ENCODE measurements at regions not wholly inside any gene's neighbourhood (a gene's known extent, or its start where the extent isn't known, plus 50 kb on each side); places are given as distances from the start of the nearest gene placed in this dataset.
"Not testable (repeated sequence)": the region's sequence is repeated elsewhere in the genome, so short reads cannot be mapped to it uniquely, and the experiment has no call there.

DNA sequence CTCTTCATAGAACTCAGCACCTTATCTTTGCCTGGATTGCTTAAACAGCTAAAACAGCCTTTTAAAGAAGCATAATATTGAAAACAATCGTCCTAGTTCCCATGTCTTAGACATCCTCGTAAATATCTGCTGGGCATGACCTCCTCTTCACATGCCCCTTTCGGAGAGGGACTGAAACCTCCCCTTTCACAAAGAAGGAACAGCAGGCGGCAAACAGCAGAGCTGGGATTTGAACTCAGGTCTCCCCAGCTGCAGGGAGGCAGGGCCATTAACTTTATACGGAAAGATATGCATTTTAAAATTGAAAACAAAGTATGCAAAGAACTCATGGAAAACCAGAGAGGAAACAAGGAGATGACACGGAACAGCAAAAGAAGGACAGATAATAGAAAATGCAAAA, 249.9 kb downstream of the FOXL1 start:
- DNase-seq (ENCODE audit: low read depth, low spot score): no peak

DNA sequence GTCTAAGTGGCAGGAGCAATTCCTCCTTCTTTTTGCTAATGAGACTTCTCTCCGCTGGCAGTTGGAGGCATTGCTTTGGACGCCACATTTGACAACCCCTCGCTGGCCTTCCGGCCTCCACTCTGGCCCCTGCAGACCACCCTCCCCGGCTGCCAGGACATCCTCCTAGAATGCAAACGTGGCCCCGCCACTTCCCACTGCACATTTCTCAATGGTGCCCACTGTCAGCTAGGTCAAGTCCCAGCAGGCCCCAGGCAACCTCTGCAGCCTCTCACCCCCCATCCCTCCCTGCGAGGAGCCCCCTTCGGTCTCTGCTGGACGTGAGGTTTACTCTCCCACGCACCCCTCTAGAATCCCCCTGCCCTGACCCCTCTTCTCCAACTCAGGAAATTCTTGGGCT, 250.3 kb downstream of the FOXL1 start:
- no peak for DNase-seq (ENCODE audit: low read depth, low spot score)

DNA sequence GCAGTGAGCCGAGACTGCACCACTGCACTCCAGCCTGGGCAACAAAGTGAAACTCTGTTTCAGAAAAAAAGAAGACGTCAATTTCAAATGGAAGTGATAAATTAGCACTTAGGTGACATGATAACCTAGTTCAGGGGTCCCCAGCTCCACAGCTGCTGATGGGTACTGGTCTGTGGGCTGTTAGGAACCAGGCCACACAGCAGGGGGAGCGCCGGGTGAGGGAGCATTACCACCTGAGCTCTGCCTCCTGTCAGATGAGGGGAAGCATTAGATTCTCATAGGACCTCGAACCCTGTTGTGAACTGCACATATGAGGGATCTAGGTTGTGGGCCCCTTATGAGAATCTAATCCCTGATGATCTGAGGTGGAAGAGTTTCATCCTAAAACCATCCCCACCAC, 253.0 kb downstream of the FOXL1 start:
- no peak for DNase-seq (ENCODE audit: low read depth, low spot score)

DNA sequence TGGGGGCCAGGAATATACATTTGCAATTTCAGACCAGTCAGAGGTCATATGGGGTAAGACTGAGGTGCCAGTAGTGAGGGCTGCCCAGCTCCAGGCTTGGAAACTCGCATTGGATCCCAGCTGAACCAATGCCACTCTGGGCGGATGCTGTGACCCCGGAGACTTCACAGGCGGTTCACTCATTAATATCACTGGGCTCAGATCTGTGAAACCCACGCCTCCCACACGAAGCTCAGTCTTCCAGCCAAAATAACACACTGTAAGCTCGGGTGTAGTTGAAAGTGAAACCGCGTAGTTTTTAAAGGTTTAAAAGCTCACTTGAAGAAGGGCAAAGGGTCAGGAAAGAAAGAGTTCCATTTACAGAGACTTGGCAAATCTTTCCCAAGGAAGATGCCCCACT, 254.8 kb downstream of the FOXL1 start:
- DNase-seq (ENCODE audit: low read depth, low spot score): no peak

DNA sequence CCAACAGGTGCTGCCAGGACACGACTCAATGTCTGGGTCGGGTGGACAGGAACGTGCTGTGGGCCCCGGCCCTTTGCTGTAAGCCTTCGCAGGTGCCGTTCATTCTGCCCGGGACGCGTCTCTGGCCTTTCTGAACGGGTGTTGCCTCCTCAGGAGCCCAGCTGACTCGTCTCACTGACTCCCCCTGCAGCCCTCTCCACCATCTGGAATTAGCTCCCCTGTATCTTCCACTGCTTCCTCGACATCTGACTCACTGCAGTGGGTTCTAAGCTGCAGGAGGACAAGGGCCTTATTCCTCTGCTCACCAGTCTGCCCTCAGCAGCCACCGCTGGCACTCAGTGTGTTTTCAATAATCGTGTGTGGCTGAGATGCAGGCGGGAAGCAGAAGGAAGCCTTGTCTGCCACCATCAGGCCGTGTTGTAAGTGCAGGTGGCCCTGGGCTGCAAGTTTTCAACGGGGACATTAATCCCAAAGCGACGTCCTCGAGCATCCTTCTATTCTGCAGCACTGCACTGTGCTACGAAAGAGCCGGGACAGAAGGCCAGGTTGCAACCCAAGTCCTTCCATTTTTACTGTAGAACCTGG, 256.2 kb downstream of the FOXL1 start:
- DNase-seq (ENCODE audit: low read depth, low spot score): peak; percentile 76

DNA sequence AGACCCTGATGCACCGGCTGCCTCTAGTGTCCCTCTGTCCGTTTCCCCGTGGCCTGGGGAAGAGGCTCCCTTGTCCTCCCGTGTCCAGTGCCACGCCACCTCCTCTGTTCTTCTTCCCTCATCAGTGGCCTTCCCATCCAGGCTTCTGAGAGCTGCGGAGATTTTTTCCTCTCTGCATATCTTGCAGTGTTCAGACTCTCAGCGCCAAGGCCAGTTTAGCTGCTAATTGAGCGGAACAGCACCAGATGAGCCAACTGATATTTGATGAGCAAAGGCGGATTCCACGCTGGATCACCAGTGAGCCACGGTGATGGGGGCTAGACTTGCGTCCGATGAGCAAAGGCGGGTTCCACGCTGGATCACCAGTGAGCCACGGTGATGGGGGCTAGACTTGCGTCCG, 257.6 kb downstream of the FOXL1 start:
- DNase-seq (ENCODE audit: low read depth, low spot score): no peak

DNA sequence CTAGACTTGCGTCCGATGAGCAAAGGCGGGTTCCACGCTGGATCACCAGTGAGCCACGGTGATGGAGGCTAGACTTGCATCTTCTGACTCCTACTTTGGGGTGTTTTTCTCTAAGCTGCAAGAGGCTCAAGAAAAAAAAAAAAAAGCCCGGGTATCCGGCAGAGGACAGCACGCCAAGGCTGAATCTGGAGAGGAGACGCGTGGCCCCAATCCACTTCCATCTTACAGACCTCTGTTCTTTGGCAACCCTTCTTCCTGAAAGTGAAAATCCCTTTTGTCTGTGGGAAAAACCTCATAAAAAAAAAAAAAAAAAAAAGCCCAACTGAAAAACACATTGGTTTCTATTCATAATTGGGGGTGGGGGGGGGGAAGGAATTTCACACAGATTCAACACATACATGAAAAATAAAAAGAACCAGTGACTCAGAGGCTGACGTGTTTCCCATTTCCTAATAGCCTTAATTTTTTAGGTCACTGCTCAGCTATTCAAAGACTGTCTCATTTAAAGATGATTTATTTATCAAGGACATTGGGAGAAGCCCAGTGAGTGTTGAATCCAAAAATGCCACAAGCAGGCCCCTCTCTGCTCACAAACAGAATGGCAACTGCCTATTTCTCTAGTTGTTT, 258.3 kb downstream of the FOXL1 start:
- no peak for DNase-seq (ENCODE audit: low read depth, low spot score)

DNA sequence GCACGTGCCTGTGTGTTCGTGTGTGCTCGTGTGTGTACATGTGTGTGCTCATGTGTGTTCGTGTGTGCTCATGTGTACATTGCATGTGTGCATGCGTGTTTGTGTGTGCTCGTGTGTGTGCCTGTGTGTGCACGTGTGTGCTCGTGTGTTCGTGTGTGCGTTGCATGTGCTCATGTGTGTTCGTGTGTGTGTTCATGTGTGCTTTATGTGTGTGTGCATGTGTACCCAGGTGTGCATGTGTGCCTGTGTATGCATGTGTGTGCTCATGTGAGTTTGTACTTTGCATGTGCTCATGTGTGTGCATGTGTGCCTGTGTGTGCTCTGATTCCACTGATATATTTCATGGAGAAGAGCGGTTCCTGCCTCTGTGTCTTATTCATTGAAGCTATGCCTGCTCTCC, 265.5 kb downstream of the FOXL1 start:
- no peak for DNase-seq (ENCODE audit: low read depth, low spot score)

DNA sequence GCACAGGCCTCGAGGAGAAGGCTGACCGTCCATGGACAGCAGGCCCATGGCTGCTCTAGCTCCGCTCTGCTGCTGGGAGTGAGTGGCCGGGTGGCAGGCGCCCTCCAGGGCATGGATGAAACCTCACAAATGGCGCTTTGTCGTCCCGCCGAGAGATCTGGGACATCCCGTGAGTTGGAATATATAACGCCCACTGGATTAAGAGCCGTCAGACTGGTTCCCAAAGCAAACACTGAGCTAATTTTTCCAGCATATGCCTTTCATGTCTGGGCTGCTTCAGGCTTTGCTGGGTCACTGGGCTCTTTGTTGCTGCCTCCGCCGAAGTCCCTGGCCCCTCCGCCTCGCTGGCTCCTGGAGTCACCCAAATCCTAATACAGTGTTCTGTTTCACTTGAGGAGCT, 266.3 kb downstream of the FOXL1 start:
- DNase-seq (ENCODE audit: low read depth, low spot score): no peak

DNA sequence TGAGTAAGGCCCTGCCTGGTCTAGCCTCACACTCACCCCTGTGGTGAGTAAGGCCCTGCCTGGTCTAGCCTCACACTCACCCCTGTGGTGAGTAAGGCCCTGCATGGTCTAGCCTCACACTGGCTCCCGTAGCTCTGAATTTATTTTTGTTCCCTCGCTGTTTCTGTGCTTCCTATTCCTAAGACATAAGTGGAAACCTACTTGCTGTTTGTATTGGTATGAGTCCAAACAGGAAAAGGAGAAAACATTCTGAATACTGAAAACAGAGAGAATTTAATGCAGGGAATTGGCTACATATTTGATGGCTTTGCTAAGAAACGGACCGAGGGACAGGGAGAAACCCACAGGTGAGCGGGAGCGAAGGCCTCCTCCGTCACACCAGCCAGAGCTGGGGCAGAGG, 267.8 kb downstream of the FOXL1 start:
- no peak for DNase-seq (ENCODE audit: low read depth, low spot score)

DNA sequence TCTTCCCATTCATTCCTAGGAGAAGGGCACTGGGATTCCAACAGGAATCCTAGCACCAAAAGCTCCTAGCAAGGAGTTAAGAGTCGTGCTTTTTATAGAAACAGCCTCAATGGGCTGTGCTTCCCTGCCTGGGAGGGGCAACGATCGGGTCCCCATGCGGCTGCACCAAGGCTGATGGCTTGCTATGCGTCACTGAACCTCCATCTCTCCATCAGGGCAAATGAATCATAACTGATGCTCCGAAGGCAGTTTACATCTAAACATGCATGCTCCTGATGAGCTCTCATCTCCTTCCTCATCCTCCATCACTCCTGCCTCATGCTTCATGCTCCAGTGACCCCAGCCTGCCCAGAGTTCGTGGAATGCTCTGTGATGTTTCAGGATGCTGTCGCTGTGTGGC, 270.5 kb downstream of the FOXL1 start:
- DNase-seq (ENCODE audit: low read depth, low spot score): no peak

DNA sequence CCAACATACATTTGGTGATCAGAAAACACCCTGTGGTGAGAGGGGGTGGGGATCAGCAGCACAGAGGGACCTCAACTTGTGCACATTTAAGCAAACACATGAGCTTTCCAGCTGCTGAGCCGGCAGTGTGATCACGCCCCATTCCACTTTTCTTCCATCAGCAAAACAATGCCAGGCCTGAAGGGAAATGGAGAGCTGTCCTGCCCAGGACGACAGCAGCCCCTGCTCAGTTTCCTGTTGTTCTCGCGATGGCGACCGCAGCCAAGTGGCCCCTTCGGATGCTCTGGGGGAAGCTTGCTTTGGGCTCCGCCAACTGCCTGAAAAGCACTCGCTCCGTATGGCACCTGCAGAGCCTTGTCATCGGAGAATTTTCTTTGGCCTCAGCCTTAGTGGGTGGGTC, 272.3 kb downstream of the FOXL1 start:
- peak; percentile 37 for DNase-seq (ENCODE audit: low read depth, low spot score)

DNA sequence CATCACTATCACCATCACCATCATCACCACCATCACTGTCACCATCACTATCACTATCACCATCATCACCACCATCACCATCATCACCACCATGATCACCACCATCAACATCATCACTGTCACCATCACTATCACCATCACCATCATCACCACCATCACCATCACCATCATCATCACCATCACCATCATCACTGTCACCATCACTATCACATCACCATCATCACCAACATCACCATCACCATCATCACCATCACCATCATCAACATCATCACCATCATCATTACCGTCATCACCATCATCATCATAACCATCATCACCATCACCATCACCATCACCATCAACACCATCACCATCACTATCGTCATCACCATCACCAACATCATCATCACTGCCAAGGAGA, 273.8 kb downstream of the FOXL1 start:
- no peak for DNase-seq (ENCODE audit: low read depth, low spot score)

DNA sequence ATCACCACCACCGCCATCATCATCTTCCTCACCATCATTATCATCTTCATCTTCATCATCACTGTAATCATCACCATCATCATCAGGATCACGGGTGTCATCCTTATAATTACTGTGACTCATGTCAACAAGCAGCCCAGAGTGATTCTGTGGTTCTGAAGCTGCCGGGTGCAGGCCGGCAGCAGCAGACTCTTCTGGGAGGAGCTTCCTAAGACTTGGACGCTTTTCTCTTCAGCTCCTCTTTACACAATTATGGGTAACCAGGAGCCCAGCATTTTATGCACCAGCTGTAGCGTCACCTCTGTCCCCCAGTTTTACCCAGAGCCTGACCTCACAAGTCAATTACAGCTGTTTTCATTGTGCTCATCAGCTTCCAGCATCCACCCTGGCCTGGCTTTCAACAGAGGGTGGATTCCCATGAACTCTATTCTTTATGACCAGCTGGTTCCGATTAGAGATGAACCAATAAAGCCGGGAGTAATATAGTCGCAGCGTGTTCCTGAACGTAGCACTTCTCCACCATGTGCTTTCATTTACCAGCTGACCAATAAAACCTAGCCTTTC, 275.8 kb downstream of the FOXL1 start:
- no peak for DNase-seq (ENCODE audit: low read depth, low spot score)

DNA sequence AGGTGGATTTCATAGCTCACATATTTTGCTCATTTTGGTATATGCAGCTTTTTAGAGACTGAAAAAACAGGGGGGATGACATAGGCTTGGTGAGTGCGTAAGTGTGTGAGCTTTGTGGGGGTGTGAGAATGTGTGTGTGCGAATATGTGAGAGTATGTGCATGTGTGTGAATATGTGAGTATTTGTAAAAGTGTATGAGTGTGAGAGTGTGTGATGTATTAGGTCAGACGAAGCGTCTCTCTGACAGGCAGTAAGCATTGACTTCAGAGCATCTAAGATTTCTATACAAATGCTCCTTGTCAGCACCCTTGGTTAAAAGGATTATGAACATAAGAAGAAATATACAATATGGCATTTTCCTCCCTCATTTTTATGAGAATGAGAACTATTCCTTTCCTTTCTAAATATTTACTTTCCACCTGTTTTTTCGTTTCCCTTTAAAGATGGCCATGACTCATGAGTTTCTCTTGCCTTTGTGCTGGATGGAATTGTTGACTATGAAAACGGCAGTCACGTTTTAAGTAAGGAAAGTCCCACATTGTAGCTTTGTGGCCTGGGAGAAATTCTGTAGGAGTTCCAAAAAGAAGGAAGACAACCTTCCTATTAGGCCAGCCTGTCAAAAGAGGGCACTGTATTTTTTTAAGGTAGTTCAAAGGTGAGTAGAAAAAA, 276.4 kb downstream of the FOXL1 start:
- no peak for DNase-seq (ENCODE audit: low read depth, low spot score)

DNA sequence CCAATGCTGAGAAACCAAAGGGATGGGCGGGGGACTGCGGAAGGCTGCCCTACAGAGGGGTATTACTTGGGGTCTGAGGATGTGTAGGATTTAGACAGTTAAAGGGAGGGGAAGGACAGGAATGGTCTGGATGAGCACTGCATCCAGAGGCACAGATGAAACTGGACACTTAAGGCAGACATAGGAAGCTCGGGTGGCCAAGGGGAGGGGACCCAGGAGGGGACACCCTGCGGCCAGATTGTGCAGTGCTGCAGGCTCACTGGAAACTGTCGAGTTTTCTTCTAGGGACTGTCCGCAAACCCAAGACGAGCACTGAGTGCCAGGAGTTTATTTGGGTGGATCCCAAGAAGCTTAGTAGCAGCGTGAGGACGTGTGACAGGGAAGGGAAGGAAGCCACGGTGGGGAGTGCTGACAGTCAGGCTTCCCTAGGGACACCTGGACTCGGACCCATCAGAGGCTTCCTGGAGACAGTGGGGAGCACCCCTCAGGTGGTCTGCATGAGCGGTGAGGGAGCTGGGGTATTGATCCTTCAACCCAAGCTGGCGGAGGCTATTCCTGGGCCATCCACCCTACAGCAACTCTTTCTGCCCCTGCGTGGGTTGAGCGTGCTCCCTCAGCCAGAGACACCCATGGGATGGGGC, 278.7 kb downstream of the FOXL1 start:
- no peak for DNase-seq (ENCODE audit: low read depth, low spot score)

DNA sequence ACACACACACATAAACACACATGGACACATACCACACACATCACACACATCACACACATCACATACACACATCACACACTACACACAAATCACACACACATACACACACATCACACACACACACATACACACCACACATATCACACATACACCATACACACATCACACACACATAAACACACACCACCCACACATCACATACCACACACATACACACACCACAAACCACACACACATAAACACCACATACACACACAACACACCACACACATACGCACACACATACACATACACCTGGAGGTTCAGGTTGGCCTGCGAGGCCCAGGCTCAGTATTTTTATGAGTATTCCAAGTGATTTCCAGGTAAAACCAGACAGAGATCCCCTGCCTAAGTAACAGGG, 279.5 kb downstream of the FOXL1 start:
- no peak for DNase-seq (ENCODE audit: low read depth, low spot score)

DNA sequence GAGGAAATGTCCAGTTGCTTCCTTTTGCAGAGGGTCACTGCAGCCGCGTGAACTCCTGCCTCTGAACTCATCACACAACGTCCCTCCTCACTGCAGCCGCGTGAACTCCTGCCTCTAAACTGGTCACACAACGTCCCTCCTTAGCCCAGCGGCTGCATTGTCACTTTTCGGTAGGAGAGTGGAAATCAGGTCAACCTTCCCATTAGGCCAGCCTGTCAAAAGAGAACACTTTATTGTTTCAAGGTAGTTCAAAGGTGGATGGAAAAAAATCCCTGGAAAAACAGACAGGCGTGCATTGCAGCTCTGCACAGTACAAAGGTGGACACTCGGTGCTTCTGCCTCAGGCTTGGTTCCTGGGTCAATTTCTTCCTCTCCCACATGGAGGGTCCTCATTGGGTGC, 280.2 kb downstream of the FOXL1 start:
- DNase-seq (ENCODE audit: low read depth, low spot score): no peak

DNA sequence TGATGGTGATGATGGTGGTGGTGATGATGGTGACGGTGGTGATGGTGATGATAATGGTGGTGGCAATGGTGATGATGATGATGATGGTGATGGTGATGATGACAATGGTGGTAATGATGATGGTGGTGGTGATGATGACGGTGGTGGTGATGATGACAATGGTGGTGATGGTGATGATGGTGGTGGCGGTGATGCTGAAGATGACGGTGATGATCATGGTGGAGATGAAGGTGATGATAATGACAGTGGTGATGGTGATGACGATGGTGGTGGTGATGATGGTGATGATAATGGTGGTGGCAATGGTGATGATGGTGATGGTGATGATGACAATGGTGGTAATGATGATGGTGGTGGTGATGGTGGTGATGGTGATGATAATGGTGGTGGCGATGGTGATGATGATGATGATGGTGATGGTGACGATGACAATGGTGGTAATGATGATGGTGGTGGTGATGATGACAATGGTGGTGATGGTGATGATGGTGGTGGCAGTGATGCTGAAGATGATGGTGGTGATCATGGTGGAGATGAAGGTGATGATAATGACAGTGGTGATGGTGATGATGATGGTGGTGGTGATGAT, 283.0 kb downstream of the FOXL1 start:
- DNase-seq (ENCODE audit: low read depth, low spot score): not testable (repeated sequence)

DNA sequence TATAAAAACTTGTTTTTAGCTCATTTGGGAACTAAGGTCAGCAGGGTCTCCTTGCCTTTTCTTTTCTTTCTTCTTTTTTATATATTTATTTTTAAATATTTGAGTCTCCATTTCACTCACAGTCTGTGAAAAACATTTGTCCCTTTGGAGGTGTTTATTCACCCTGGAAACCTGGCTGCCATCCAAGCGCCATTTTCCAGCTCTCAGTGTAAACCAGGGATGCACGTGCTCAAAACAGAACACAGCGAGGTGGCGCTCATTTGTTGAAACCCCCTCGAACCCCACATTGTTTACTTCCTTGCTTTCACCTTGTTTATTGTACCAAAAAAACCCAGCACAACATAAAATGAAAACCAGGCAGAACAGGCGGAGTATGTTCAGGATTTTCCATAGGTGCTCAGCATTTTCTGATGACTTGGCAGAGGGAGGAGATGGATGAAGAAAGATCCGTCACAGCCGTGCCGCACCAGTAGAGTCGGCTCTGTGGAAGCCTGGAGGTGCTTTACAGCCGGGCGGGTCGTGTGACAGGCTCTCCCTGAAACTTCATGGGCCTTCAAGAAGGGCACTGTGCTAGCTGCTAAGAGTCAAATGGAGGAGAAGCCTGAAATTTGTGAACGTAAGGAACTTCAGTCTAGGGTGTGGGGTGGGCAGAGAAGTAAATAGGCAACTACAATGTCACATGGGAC, 284.4 kb downstream of the FOXL1 start:
- no peak for DNase-seq (ENCODE audit: low read depth, low spot score)

DNA sequence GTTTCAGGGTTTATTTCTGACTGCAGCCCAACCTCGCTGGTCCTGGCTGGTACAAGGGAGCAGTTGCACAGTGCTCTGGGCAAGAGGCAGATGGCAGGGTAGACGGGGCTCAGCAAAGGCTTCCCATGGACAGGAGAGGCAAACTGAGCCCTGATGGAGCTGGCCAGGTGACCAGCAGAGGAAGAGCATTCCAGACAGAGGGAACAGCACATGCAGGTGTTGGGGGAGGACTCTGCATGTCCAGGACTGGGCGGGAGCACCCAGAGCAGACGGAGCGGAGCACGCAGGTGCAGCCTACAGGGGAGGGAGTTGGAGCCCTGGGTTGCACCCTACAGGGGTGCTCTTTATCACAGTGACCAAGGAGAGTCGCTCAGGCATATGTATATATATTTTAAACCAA, 285.3 kb downstream of the FOXL1 start:
- DNase-seq (ENCODE audit: low read depth, low spot score): no peak

DNA sequence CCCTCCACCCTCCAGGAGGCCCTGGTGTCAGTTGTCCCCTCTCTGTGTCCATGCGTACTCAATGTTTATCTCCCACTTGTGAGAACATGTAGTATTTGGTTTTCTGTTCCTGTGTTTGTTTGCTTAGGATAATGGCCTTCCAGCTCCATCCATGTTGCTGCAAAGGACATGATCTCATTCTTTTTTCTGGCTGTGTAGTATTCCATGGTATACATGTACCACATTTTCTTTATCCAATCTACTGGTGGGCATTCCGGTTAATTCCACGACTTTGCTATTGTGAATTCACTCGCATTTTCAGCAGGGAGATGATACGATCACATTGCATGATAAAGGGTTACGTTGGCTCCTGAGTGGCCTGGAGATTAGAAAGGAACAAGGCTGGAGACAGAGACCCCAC, 286.2 kb downstream of the FOXL1 start:
- DNase-seq (ENCODE audit: low read depth, low spot score): no peak
